Tibial nerve (tissue), 4 donors: ENCODE measurements at regions not wholly inside any gene's neighbourhood (a gene's known extent, or its start where the extent isn't known, plus 50 kb on each side); places are given as distances from the start of the nearest gene placed in this dataset.

Experiments used
- DNase-seq, 2 donors: peaks; one replicate each; pipeline ENCODE4 v3.0.0-alpha.2; 2019; ENCODE audit warnings: low spot score in 2 of 2
- H3K27ac ChIP-seq, 4 donors: fragments of 200-600 bp; sonication (generic) in 3 of 4; one replicate each; pipeline ENCODE4 v1.5.1; 2017 to 2019; ENCODE audit warnings: mild to moderate bottlenecking in 1 of 4
- H3K27me3 ChIP-seq, 2 donors: fragments of 200-600 bp; sonication (generic) in 1 of 2; one replicate each; pipeline versions ENCODE4 v1.5.1 to v1.6.0; 2017 to 2019
- H3K36me3 ChIP-seq, 3 donors: fragments of 200-600 bp; sonication (generic); one replicate each; pipeline ENCODE4 v1.5.1; 2018 to 2019
- H3K4me1 ChIP-seq, 4 donors: fragments of 200-600 bp; sonication (generic) in 3 of 4; one replicate each; pipeline ENCODE4 v1.5.1; 2017 to 2019
- H3K4me3 ChIP-seq, 4 donors: fragments of 200-600 bp; sonication (generic) in 3 of 4; one replicate each; pipeline ENCODE4 v1.5.1; 2017 to 2019; ENCODE audit warnings: mild to moderate bottlenecking in 1 of 4, moderate library complexity in 1 of 4
- H3K9me3 ChIP-seq, 4 donors: fragments of 200-600 bp; sonication (generic) in 3 of 4; one replicate each; pipeline ENCODE4 v1.5.1; 2017 to 2019
- CTCF ChIP-seq, 5 experiments: fragments of 200-600 bp in 3 of 5; fragments of 450-650 bp in 2 of 5; sonication (generic) in 3 of 5; IDR thresholded peaks; one replicate each; pipeline ENCODE4 v1.5.1; 2016 to 2019; ENCODE audit warnings: antibody characterized with exemption in 5 of 5, mild to moderate bottlenecking in 3 of 5, moderate library complexity in 2 of 5
- EP300 ChIP-seq, 2 donors: sonication (generic); formaldehyde crosslinking; IDR thresholded peaks; one replicate each; pipeline ENCODE4 v1.6.1; 2017; ENCODE audit warnings: antibody characterized with exemption in 2 of 2, mild to moderate bottlenecking in 1 of 2
- POLR2A ChIP-seq, 2 donors: fragments of 450-650 bp; IDR thresholded peaks; one replicate each; pipeline ENCODE4 v1.6.1; 2017; ENCODE audit warnings: antibody characterized with exemption in 2 of 2, mild to moderate bottlenecking in 2 of 2, moderate library complexity in 2 of 2
- WGBS, 2 donors: methylation state at CpG; one replicate each; pipeline ENCODE4 v1.1.5; 2018; 5-methylcytosine and 5-hydroxymethylcytosine counted together

DNA sequence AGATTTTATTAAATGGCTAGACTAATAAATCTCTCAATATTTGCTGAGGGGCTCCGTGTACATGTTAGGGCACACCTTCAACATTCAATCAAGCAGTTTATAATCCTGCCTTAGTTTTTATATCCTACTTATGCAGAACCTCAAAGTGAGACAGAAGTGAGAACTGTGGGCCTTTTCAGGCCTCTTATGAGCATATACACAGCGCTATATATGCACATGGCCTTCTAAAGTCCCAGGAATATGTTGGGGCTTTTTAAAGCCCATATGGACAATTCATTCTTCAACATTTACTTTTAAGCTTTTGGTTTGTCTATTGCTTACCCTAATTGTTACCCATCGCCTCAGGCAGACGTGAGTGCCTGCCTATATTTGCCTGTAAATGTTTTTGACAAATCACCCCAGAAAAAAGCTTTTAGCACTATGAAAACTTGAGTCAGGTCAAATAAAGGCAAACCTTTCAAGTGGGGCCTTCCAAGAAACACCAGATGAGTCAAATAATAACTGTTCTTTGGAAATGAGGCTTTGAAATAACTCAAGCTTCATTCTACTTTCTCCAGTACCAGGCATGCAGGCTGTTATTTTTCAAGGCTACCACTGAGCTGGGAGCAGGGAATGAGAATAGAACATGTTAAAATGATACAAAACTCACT is 58.2 kb downstream of the ESM1 start:
- WGBS, 2 donors, result 64 to 72% methylated on average over 4 of the region's 4 CpGs
- no peaks in the 10 kb centered on the region for H3K36me3 ChIP-seq
- no peaks in the 10 kb centered on the region for H3K27me3 ChIP-seq
- H3K4me1 ChIP-seq, result no peaks in the 10 kb centered on the region
- H3K9me3 ChIP-seq, result peaks cover 0 to 32% (median 0%) of the 10 kb centered on the region in 4 donors
- H3K27ac ChIP-seq, result no peak overlapping the region
- no peak for DNase-seq
- no peak overlapping the region for H3K4me3 ChIP-seq
- TF ChIP-seq POLR2A (IDR thresholded peaks at IDR 0.05) (no peak), CTCF (IDR thresholded peaks at IDR 0.05) (no peak)

DNA sequence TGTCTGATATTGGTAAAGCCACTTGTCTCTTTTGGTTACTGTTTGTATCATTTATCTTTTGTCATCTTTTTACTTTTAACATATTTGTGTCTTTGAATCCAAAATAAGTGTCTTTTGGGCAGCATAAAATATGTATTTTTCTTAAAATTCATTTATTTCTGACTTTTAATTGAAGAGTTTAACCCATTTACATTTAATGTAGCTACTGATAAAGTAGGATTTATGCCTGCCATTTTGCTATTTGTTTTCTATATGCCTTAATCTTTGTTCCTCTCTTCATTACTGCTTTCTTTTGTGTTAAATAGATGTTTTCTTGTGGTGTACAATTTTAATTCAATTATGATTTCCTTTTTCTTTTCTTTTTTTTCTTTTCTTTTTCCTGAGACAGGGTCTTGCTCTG is 60.9 kb downstream of the ESM1 start:
- no peak overlapping the region for H3K27ac ChIP-seq
- H3K9me3 ChIP-seq, result peaks cover 0 to 32% (median 0%) of the 10 kb centered on the region in 4 donors
- H3K27me3 ChIP-seq, result no peaks in the 10 kb centered on the region
- DNase-seq, result no peak
- H3K4me3 ChIP-seq, result no peak overlapping the region
- H3K36me3 ChIP-seq, result no peaks in the 10 kb centered on the region
- no peak for TF ChIP-seq CTCF (IDR thresholded peaks at IDR 0.05)
- no peak for TF ChIP-seq EP300 (IDR thresholded peaks at IDR 0.05)
- TF ChIP-seq POLR2A (IDR thresholded peaks at IDR 0.05), result no peak
- H3K4me1 ChIP-seq, result no peaks in the 10 kb centered on the region

DNA sequence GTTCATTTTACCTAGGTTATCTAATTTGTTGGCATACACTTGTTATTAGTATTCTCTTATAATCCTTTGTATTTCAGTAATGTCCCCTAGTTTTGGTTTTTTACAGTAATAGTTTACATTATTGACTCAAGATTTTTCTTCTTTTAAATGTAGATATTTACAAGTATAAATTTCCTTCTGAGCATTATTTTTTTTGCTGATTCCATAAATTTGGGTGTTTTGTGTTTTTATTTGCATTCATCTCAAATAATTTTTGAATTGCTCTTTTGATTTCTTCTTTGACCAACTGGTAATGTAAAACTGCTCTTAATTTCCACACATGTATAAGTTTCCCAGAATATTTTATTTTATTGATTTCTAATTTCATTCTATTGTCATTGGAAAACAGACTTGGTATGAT is 68.1 kb downstream of the ESM1 start:
- no peak for DNase-seq
- no peaks in the 10 kb centered on the region for H3K27me3 ChIP-seq
- TF ChIP-seq EP300 (IDR thresholded peaks at IDR 0.05) (no peak), CTCF (IDR thresholded peaks at IDR 0.05) (no peak), POLR2A (IDR thresholded peaks at IDR 0.05) (no peak)
- H3K4me1 ChIP-seq, result no peaks in the 10 kb centered on the region
- H3K4me3 ChIP-seq, result no peak overlapping the region
- no peak overlapping the region for H3K27ac ChIP-seq
- no peaks in the 10 kb centered on the region for H3K9me3 ChIP-seq
- no peaks in the 10 kb centered on the region for H3K36me3 ChIP-seq

- H3K4me1 ChIP-seq, result peaks cover 0 to 5% (median 0%) of the 10 kb centered on the region in 4 donors
- 43% methylated on average over 3 of the region's 3 CpGs for WGBS, 2 donors
- no peaks in the 10 kb centered on the region for H3K27me3 ChIP-seq
- no peaks in the 10 kb centered on the region for H3K9me3 ChIP-seq
- H3K27ac ChIP-seq, result no peak overlapping the region
- H3K4me3 ChIP-seq, result no peak overlapping the region
- TF ChIP-seq EP300 (IDR thresholded peaks at IDR 0.05) (no peak), POLR2A (IDR thresholded peaks at IDR 0.05) (no peak), CTCF (IDR thresholded peaks at IDR 0.05) (no peak)
- DNase-seq, result no peak
- no peaks in the 10 kb centered on the region for H3K36me3 ChIP-seq
Measured at GRCh38 chr5:54915466-54916027, 69.8 kb downstream of the ESM1 start.

- TF ChIP-seq CTCF (IDR thresholded peaks at IDR 0.05), result no peak
- TF ChIP-seq POLR2A (IDR thresholded peaks at IDR 0.05), result no peak
- TF ChIP-seq EP300 (IDR thresholded peaks at IDR 0.05), result no peak
- Histone ChIP-seq H3K9me3 (no peaks in the 10 kb centered on the region), H3K36me3 (no peaks in the 10 kb centered on the region), H3K4me3 (no peak overlapping the region), H3K4me1 (peaks cover 0 to 12% (median 0%) of the 10 kb centered on the region in 4 donors), H3K27me3 (no peaks in the 10 kb centered on the region), H3K27ac (no peak overlapping the region)
- WGBS, 2 donors, result 85 to 92% methylated on average over 1 of the region's 1 CpG
- DNase-seq, result no peak
Measured at GRCh38 chr5:54912021-54912420, 73.4 kb downstream of the ESM1 start.
